GM18867 (cell line): ENCODE measurements at regions not wholly inside any gene's neighbourhood (a gene's known extent, or its start where the extent isn't known, plus 50 kb on each side); places are given as distances from the start of the nearest gene placed in this dataset.
"Not testable (repeated sequence)": the region's sequence is repeated elsewhere in the genome, so short reads cannot be mapped to it uniquely, and the experiment has no call there.

ENCODE experiments used
- ATAC-seq: cut with Tn5 transposase; IDR thresholded peaks from one replicate; pipeline ENCODE4 v1.9.1; 2021; ENCODE audit warnings: mild to moderate bottlenecking, moderate library complexity; ENCODE audit not compliant: unreplicated experiment

DNA sequence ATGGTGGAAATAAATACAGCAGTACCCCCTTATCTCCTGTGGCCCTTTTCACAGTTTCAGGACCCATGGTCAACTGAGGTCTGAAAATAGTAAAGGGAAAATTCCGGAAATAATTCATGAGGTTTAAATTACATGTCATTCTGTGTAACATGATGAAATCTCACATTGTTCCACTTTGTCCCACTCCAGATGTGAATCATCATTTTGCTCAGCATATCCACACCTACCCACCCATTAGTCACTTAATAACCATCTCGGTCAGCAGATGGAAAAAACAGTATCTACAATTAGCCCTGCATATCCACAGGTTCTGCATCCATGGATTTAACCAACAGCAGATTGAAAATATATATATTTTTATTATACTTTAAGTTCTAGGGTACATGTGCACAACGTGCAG lies 86.9 kb upstream of the GORAB start:
- no peak for ATAC-seq

GRCh38 chr1:170448661-170449158 lies 83.3 kb upstream of the GORAB start:
- ATAC-seq: no peak

- not testable (repeated sequence) for ATAC-seq
Observed at GRCh38 chr1:170457325-170458050, 74.5 kb upstream of the GORAB start.

- no peak for ATAC-seq
Observed at GRCh38 chr1:170460001-170460400, 72.0 kb upstream of the GORAB start.

GRCh38 chr1:170460414-170461155 lies 71.4 kb upstream of the GORAB start:
- no peak for ATAC-seq

GRCh38 chr1:170461291-170461747 lies 70.6 kb upstream of the GORAB start:
- ATAC-seq: no peak

GRCh38 chr1:170461762-170462384 lies 70.1 kb upstream of the GORAB start:
- no peak for ATAC-seq

GRCh38 chr1:170470121-170470520 lies 61.8 kb upstream of the GORAB start:
- ATAC-seq: no peak

DNA sequence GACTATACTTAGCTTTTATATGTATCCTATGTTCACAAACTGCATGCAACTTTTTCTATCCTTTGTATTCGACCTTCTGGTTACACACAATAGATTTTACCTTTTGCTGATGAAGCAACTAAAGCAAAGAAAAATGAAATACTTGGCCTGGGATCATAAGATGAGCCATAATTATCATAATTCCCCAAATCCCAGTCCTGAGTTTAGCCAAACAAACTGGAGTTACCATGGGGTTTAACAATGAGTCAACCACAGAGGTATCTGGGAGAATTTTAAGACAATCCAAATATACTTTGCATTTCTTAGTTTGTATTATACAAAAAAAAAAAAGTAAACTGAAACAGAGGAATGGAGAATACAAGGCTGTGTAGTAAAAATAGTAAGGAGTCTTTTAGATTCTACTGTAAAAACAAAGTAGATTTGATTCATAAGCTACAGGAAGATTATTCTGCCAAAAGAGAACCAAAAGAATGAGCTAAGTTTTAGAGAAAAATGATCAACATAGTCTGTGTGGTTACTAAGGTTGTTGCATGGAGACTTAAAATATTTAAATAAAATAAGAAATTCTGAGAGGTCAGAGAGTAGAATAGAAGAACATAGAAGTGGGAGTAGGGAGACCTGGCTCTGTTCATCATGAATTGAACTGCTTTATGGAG lies 60.4 kb upstream of the GORAB start:
- no peak for ATAC-seq

DNA sequence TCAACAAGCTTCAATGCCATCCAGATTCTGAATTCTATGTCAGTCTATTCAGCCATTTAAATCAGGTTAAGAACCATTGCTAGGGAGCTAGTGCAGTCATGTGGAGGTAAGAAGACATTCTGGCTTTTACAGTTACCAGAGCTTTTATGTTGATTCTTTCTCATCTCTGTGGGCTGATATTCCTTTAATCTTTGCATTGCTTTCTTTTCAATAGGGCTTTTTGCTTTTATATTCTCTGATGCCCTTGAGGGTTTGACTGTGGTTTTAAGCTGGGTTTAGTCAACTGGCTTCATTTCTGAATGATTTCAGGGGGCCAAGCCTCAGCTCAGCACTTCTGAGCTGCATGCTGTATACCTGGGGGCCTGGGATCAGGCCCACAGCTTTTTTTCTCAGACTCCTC lies 51.0 kb upstream of the GORAB start:
- no peak for ATAC-seq
